Bronchial epithelial cell (primary cell): ENCODE measurements at regions not wholly inside any gene's neighbourhood (a gene's known extent, or its start where the extent isn't known, plus 50 kb on each side); places are given as distances from the start of the nearest gene placed in this dataset.

Experiments used
- DNase-seq: peaks from one replicate; pipeline ENCODE4 v3.0.0-alpha.2; 2010; ENCODE audit warnings: low read depth
- FAIRE-seq: peaks from 2 replicates; lab custom pipeline; 2011; peaks lifted over from hg19 to GRCh38; lab: Jason Lieb, UNC
- H3K27me3 ChIP-seq: 2 replicates; pipeline ENCODE4 v1.5.1; 2011; ENCODE audit warnings: low read length; ENCODE audit not compliant: control insufficient read depth, insufficient read depth
- H3K36me3 ChIP-seq: 2 replicates; pipeline ENCODE4 v1.5.1; 2011; ENCODE audit warnings: low read length; ENCODE audit not compliant: control insufficient read depth, insufficient read depth
- H3K4me3 ChIP-seq: 2 replicates; pipeline ENCODE4 v1.5.1; 2011; ENCODE audit warnings: mild to moderate bottlenecking, low read depth, low read length, control low read depth
- TF ChIP-seq, protein P1 (sequence below): IDR thresholded peaks from 2 replicates; pipeline ENCODE4 v1.5.1; 2011; ENCODE audit warnings: mild to moderate bottlenecking, moderate library complexity, low read length, control low read depth, inconsistent platforms; ENCODE audit not compliant: insufficient read depth, severe bottlenecking

DNA sequence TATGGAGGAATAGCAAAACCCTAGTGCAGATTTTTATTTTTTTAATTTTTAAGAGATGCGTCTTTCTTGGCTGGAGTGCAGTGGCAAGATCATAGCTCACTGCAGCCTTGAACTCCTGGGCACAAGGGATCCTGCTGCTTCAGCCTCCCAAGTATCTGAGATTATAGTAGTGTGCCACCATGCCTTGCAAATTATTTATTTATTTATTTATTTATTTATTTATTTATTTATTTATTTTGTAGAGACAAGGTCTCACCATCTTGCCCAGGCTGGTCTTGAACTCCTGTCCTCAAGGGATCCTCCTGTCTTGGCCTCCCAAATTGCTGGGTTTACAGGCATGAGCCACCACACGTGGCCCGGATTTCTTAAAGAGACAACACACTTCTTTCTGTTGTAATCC is 1158.8 kb downstream of the AACS start:
- DNase-seq (no peak), FAIRE-seq (no peak)
- no peaks in the 10 kb centered on the region for H3K36me3 ChIP-seq
- TF ChIP-seq, protein P1, sequence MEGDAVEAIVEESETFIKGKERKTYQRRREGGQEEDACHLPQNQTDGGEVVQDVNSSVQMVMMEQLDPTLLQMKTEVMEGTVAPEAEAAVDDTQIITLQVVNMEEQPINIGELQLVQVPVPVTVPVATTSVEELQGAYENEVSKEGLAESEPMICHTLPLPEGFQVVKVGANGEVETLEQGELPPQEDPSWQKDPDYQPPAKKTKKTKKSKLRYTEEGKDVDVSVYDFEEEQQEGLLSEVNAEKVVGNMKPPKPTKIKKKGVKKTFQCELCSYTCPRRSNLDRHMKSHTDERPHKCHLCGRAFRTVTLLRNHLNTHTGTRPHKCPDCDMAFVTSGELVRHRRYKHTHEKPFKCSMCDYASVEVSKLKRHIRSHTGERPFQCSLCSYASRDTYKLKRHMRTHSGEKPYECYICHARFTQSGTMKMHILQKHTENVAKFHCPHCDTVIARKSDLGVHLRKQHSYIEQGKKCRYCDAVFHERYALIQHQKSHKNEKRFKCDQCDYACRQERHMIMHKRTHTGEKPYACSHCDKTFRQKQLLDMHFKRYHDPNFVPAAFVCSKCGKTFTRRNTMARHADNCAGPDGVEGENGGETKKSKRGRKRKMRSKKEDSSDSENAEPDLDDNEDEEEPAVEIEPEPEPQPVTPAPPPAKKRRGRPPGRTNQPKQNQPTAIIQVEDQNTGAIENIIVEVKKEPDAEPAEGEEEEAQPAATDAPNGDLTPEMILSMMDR, result no peak
- no peaks in the 10 kb centered on the region for H3K27me3 ChIP-seq
- no peak overlapping the region for H3K4me3 ChIP-seq

DNA sequence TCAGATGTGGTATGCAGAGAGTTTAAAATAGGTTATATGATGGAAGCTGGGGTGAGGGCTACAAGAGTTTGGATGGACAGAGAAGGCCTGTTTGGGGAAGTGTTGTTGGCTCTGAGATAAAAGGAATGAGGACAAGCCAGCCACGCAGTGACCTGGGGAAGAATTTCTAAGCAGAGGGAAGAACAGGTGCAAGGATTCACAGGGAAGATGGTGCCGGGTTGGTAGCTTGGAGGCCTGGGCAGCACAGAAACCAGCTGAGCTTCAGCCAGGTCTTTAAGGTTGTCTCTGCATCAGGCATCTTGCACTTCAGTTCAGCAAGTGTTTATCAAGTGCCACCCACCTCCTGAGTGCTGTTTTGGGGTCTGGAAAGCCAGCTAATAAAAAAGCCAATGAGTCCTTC is 1163.7 kb downstream of the AACS start:
- FAIRE-seq (no peak), DNase-seq (no peak)

DNA sequence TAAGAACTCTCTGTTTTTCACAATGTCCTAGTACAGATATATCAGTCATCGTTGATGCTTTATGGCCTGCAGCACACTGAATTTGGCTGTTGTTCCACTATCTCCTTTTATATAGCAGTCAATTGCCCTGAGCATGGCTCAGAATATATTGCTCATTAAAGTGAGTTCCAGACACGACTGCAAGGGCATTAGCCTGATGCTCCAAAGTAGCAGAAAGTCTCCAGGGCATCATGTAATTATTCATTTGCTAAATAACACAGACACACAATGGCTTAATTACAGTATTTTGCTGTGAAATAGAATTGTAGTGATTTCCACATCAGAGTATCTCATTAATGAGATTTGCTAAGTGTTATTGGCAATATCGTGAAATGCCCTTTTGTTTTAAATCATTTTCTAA is 1167.5 kb downstream of the AACS start:
- no peaks in the 10 kb centered on the region for H3K36me3 ChIP-seq
- no peaks in the 10 kb centered on the region for H3K27me3 ChIP-seq
- no peak overlapping the region for H3K4me3 ChIP-seq
- TF ChIP-seq, protein P1, result no peak
- DNase-seq (no peak), FAIRE-seq (no peak)

More for the DNA sequence above, 1163.7 kb downstream of the AACS start:
- TF ChIP-seq, protein P1, result no peak
- H3K27me3 ChIP-seq, result no peaks in the 10 kb centered on the region
- H3K36me3 ChIP-seq, result no peaks in the 10 kb centered on the region
- H3K4me3 ChIP-seq, result no peak overlapping the region

DNA sequence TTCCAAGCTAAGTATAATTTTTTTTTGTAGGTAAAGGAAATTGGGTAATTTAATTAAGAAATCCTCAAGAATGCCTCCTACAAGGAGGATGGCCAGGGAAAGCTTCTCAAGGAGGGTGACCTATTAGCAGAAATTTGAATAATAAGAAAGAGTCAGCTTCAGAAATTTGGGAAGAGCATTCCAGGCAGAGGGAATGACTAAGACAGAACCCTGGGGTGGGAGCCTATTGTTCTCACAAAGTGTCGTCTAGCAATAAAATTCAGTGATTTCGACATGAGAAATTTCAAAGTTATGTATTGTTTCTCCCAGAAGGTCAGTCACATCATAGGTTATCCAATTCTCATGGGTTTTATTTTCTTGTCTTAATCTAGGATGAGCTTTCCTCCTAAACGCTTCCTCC is 1168.4 kb downstream of the AACS start:
- TF ChIP-seq, protein P1, result no peak
- Histone ChIP-seq H3K27me3 (no peaks in the 10 kb centered on the region), H3K36me3 (no peaks in the 10 kb centered on the region), H3K4me3 (no peak overlapping the region)
- DNase-seq (no peak), FAIRE-seq (no peak)

DNA sequence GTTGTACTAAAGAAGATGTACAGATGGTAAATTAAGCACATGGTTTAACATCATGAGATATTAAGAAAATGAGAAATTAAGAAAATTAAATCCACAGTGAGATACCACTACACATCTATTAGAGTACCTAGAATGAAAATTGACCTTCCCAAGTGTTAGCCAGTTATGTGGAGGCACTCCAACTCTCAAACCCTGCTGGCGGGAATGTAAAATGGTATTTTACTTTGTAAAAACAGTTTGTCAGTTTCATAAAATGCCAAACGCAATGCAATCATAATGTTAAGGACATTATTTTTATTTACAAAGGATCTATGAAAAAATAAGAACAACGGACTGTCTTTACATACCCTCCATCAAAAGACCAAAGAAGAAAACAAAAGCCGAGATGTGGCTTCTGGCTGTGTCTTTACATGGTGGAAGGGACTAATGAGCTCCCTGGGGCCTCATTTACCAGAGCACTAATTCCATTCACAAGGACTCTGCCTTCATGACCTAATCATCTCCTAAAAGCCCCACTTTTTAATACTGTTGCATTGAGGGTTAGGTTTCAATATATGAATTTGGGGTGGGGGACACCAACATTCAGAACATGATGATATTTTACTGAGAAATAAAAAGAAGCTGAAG is 1178.7 kb downstream of the AACS start:
- DNase-seq (no peak), FAIRE-seq (no peak)
- Histone ChIP-seq H3K36me3 (no peaks in the 10 kb centered on the region), H3K4me3 (no peak overlapping the region), H3K27me3 (no peaks in the 10 kb centered on the region)
- TF ChIP-seq, protein P1, result no peak

DNA sequence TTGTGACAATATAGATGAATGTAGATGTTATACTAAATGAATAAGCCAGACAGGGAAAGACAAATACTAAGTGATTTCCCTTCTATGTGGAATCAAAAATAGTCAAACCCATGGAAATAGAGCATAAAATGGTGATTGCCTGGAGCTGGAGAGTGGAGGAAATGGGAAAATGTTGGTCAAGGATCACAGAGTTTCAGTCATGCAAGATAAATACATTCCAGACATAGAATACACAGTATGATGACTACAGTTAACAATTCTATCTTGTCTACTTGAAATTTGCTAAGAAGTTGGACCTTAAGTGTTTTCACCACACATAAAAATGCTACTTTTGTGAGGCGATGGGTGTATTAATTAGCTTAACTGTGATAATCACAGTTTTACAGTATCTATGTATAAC is 1182.7 kb downstream of the AACS start:
- TF ChIP-seq, protein P1, result no peak
- H3K27me3 ChIP-seq, result no peaks in the 10 kb centered on the region
- no peak overlapping the region for H3K4me3 ChIP-seq
- H3K36me3 ChIP-seq, result no peaks in the 10 kb centered on the region
- FAIRE-seq (no peak), DNase-seq (no peak)
